ENCODE measurements at regions not wholly inside any gene's neighbourhood (a gene's known extent, or its start where the extent isn't known, plus 50 kb on each side); places are given as distances from the start of the nearest gene placed in this dataset.

DNA sequence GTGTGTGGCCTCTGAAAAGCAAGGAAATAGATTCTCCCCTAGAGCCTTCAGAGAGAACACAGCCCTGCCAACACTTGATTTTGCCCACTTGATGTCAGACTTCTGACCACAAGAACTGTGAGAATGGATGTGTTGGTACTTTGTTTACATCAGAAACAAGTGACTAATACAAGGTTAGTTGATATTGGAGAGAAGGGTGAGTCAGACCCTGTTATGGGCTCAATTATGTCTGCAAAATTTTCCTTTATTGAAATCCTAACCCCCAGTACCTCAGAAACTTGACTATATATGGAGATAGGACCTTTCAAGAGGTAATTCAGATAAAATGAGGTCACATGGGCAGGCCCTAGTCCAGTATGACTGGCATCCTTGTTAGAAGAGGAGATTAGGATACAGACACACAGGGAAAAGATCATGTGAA, 226.7 kb downstream of the RFC3 start:
- H3K27me3 Mint-ChIP-seq: no peaks in the 10 kb centered on the region
- Histone ChIP-seq H2AFZ (ENCODE audit: insufficient read depth, low read depth, low read length, poor library complexity, severe bottlenecking) (no peak overlapping the region), H4K20me1 (ENCODE audit: control insufficient read depth, insufficient read depth, low read length, poor library complexity, severe bottlenecking) (no peaks in the 10 kb centered on the region), H3K4me2 (replicated peaks; ENCODE audit: low read depth, low read length, poor library complexity, severe bottlenecking) (no peak overlapping the region), H3K27ac (ENCODE audit: low read length in 2 of 2) (no peak overlapping the region), H3K9ac (ENCODE audit: low read length) (no peak overlapping the region), H3K27me3 (replicated peaks in 1 of 4; ENCODE audit: control extremely low read depth in 1 of 4, control insufficient read depth in 3 of 4, insufficient read depth in 4 of 4, low read length in 3 of 4) (no peaks in the 10 kb centered on the region), H3K4me1 (ENCODE audit: control insufficient read depth in 2 of 2, insufficient read depth in 2 of 2, low read length in 2 of 2) (no peaks in the 10 kb centered on the region), H3K36me3 (replicated peaks in 1 of 2; ENCODE audit: control extremely low read depth in 1 of 2, control insufficient read depth in 1 of 2, extremely low read depth in 1 of 2, insufficient read depth in 2 of 2, low read length in 1 of 2) (no peaks in the 10 kb centered on the region), H3K4me3 (ENCODE audit: control extremely low read depth in 1 of 5, extremely low read depth in 1 of 5, insufficient read depth in 1 of 5, low read depth in 2 of 5, low read length in 4 of 5) (no peak overlapping the region), H3K9me3 (ENCODE audit: control extremely low read depth in 1 of 3, control insufficient read depth in 2 of 3, insufficient read depth in 1 of 3, low read length in 2 of 3) (no peaks in the 10 kb centered on the region), H3K79me2 (ENCODE audit: control insufficient read depth, insufficient read depth, low read length) (no peaks in the 10 kb centered on the region)
- H3K4me3 Mint-ChIP-seq: no peak overlapping the region
- TF ChIP-seq, protein P1, sequence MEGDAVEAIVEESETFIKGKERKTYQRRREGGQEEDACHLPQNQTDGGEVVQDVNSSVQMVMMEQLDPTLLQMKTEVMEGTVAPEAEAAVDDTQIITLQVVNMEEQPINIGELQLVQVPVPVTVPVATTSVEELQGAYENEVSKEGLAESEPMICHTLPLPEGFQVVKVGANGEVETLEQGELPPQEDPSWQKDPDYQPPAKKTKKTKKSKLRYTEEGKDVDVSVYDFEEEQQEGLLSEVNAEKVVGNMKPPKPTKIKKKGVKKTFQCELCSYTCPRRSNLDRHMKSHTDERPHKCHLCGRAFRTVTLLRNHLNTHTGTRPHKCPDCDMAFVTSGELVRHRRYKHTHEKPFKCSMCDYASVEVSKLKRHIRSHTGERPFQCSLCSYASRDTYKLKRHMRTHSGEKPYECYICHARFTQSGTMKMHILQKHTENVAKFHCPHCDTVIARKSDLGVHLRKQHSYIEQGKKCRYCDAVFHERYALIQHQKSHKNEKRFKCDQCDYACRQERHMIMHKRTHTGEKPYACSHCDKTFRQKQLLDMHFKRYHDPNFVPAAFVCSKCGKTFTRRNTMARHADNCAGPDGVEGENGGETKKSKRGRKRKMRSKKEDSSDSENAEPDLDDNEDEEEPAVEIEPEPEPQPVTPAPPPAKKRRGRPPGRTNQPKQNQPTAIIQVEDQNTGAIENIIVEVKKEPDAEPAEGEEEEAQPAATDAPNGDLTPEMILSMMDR (IDR thresholded peaks at IDR 0.05): no peak
- TF ChIP-seq EZH2 (IDR thresholded peaks at IDR 0.05; ENCODE audit: borderline replicate concordance, insufficient read depth, low read depth, low read length, poor library complexity, severe bottlenecking): no peak
- H3K27ac Mint-ChIP-seq: no peak overlapping the region
- CTCF ChIA-PET: no interaction called here
- intact Hi-C loops (cut with micrococcal nuclease): no loop called here
- no peak for DNase-seq
- no peak for ATAC-seq (ENCODE audit: low read depth)
- POLR2A ChIA-PET: no interaction called here
- no peaks in the 10 kb centered on the region for H3K9me3 Mint-ChIP-seq (ENCODE audit: insufficient read depth)
- no peaks in the 10 kb centered on the region for H3K4me1 Mint-ChIP-seq

DNA sequence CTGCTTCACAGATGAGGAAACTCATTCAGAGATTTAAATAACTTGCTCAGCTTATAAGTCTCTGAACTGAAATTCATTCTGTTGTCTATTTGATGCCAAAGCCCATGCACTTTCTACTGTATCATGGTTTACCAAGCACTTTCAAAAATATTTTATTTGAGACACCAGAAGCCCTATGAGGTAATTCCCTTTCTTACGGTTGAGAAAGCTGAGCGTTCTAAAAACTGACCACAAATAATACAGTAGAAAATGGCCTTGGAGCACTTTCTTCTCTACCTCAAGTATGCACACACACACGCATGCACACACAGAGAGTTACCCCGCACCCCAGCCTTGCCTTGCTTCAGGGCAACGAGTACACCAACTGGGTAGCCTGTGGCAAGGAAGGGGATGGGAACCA, 228.5 kb downstream of the RFC3 start:
- Histone ChIP-seq H3K79me2 (ENCODE audit: control insufficient read depth, insufficient read depth, low read length) (no peaks in the 10 kb centered on the region), H3K36me3 (replicated peaks in 1 of 2; ENCODE audit: control extremely low read depth in 1 of 2, control insufficient read depth in 1 of 2, extremely low read depth in 1 of 2, insufficient read depth in 2 of 2, low read length in 1 of 2) (no peaks in the 10 kb centered on the region), H2AFZ (ENCODE audit: insufficient read depth, low read depth, low read length, poor library complexity, severe bottlenecking) (no peak overlapping the region), H3K27ac (ENCODE audit: low read length in 2 of 2) (no peak overlapping the region), H3K4me3 (ENCODE audit: control extremely low read depth in 1 of 5, extremely low read depth in 1 of 5, insufficient read depth in 1 of 5, low read depth in 2 of 5, low read length in 4 of 5) (no peak overlapping the region), H3K4me1 (ENCODE audit: control insufficient read depth in 2 of 2, insufficient read depth in 2 of 2, low read length in 2 of 2) (no peaks in the 10 kb centered on the region), H3K9ac (ENCODE audit: low read length) (no peak overlapping the region), H3K9me3 (ENCODE audit: control extremely low read depth in 1 of 3, control insufficient read depth in 2 of 3, insufficient read depth in 1 of 3, low read length in 2 of 3) (no peaks in the 10 kb centered on the region), H3K27me3 (replicated peaks in 1 of 4; ENCODE audit: control extremely low read depth in 1 of 4, control insufficient read depth in 3 of 4, insufficient read depth in 4 of 4, low read length in 3 of 4) (no peaks in the 10 kb centered on the region), H3K4me2 (replicated peaks; ENCODE audit: low read depth, low read length, poor library complexity, severe bottlenecking) (no peak overlapping the region), H4K20me1 (ENCODE audit: control insufficient read depth, insufficient read depth, low read length, poor library complexity, severe bottlenecking) (no peaks in the 10 kb centered on the region)
- CTCF ChIA-PET: no interaction called here
- 83% methylated on average over 2 of the region's 5 CpGs for WGBS (ENCODE audit: insufficient coverage)
- POLR2A ChIA-PET: no interaction called here
- H3K4me3 Mint-ChIP-seq: no peak overlapping the region
- H3K9me3 Mint-ChIP-seq (ENCODE audit: insufficient read depth): no peaks in the 10 kb centered on the region
- intact Hi-C loops (cut with micrococcal nuclease): no loop called here
- H3K27ac Mint-ChIP-seq: no peak overlapping the region
- DNase-seq (no peak), ATAC-seq (ENCODE audit: low read depth) (no peak)
- no peaks in the 10 kb centered on the region for H3K27me3 Mint-ChIP-seq
- no peaks in the 10 kb centered on the region for H3K4me1 Mint-ChIP-seq
- TF ChIP-seq, protein P1 (IDR thresholded peaks at IDR 0.05): no peak
- TF ChIP-seq EZH2 (IDR thresholded peaks at IDR 0.05; ENCODE audit: borderline replicate concordance, insufficient read depth, low read depth, low read length, poor library complexity, severe bottlenecking): no peak
